Upper lobe of right lung (tissue), 1 donor: ENCODE measurements at regions not wholly inside any gene's neighbourhood (a gene's known extent, or its start where the extent isn't known, plus 50 kb on each side); places are given as distances from the start of the nearest gene placed in this dataset.
"Not testable (repeated sequence)": the region's sequence is repeated elsewhere in the genome, so short reads cannot be mapped to it uniquely, and the experiment has no call there.

Experiments
- ATAC-seq: fragments of 200-7000 bp; cut with Tn5 transposase; one replicate; pipeline ENCODE4 v1.9.1; 2020; ENCODE audit warnings: mild to moderate bottlenecking, moderate library complexity
- DNase-seq: peaks from one replicate; pipeline ENCODE4 v3.0.0-alpha.2; 2020
- H3K27ac ChIP-seq: fragments of 200-600 bp; one replicate; pipeline ENCODE4 v1.8.0; 2022
- H3K27me3 ChIP-seq: fragments of 200-600 bp; one replicate; pipeline ENCODE4 v1.8.0; 2022; ENCODE audit warnings: mild to moderate bottlenecking
- H3K36me3 ChIP-seq: fragments of 200-600 bp; one replicate; pipeline ENCODE4 v1.8.0; 2022
- H3K4me1 ChIP-seq: fragments of 200-600 bp; one replicate; pipeline ENCODE4 v1.8.0; 2022
- H3K4me3 ChIP-seq: fragments of 200-600 bp; one replicate; pipeline ENCODE4 v1.8.0; 2022; ENCODE audit warnings: mild to moderate bottlenecking
- H3K9me3 ChIP-seq: fragments of 200-600 bp; one replicate; pipeline ENCODE4 v1.8.0; 2022
- CTCF ChIP-seq: fragments of 200-600 bp; IDR thresholded peaks from one replicate; pipeline ENCODE4 v1.8.0; 2022; ENCODE audit warnings: antibody characterized with exemption
- intact Hi-C: fragments of 100-400 bp; cut with DNase I; formaldehyde crosslinking; loops from one replicate; pipeline ENCODE4 v1.11.0; 2022
- donor health status: DM: no; HTN: yes; CAD: no; lungs with severe emphysema.

DNA sequence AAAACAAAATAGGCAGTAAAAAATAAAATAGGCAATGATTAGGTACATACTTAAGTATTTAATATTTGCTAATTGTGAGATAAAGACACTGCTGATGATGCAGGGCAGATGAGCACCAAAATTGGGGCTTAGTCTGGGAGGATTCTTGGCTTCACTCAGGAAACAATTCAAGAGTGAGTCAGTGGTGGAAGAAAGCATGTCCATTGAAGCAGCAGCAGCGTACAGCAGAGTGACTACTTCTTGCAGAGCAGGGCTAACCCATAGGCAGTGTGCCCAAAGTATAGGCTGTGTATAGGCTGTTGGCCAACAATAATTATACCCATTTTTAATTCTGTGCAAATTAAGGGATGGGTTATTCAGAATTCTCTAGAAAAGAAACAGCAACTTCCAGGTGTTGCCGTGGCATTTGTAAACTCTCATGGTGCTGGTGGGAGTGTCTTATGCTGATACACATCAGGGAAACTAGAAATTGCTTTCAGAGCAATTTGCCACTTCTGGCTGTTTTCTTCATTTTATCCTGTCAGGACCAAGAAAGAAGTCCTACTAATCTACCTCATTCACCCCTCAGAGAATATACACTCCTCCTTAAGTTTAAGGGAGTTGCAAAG, 317.3 kb upstream of the NAALADL2 start:
- DNase-seq (no peak), ATAC-seq (no peak)
- Histone ChIP-seq H3K36me3 (no peaks in the 10 kb centered on the region), H3K4me1 (no peaks in the 10 kb centered on the region), H3K27ac (no peak overlapping the region), H3K4me3 (no peak overlapping the region), H3K9me3 (no peaks in the 10 kb centered on the region), H3K27me3 (no peaks in the 10 kb centered on the region)
- intact Hi-C loops = no loop called here
- no peak for TF ChIP-seq CTCF

DNA sequence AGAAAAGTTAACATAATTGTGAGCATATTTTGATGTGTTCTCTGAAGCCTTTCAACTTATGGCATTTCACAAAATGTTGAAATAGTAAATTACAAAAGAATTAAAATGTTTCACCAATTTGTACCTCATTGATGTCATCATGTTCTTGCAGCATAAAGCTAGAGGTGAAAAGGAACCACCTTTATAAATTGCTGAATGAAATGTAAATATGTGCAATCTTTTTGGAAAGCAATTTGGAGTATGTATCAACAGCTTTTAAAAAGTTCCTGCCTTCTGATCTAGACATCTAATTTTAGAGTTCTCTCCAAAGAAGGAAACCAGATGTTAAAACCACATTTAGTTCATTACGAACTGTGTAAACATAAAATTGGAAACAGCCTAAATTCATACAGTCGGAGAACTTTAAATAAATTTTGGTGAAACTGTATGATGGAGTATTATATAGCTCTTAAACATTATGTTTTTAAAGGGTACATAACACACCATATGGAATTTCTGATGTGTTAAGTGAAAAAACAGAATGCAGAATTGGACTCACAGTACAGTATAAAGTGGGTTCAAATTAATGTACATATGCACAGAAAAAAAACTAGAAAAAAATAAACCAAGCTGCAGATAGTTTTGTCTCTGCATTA, 311.2 kb upstream of the NAALADL2 start:
- Histone ChIP-seq H3K36me3 (no peaks in the 10 kb centered on the region), H3K4me3 (no peak overlapping the region), H3K9me3 (no peaks in the 10 kb centered on the region), H3K27me3 (no peaks in the 10 kb centered on the region), H3K4me1 (no peaks in the 10 kb centered on the region), H3K27ac (no peak overlapping the region)
- DNase-seq (no peak), ATAC-seq (no peak)
- intact Hi-C loops = no loop called here
- TF ChIP-seq CTCF = no peak

GRCh38 chr3:174548841-174549623, 310.1 kb upstream of the NAALADL2 start:
- Histone ChIP-seq H3K27me3 (no peaks in the 10 kb centered on the region), H3K36me3 (no peaks in the 10 kb centered on the region), H3K4me1 (no peaks in the 10 kb centered on the region), H3K27ac (no peak overlapping the region), H3K9me3 (no peaks in the 10 kb centered on the region), H3K4me3 (no peak overlapping the region)
- TF ChIP-seq CTCF = no peak
- DNase-seq = no peak
- intact Hi-C loops = no loop called here
- no peak for ATAC-seq

DNA sequence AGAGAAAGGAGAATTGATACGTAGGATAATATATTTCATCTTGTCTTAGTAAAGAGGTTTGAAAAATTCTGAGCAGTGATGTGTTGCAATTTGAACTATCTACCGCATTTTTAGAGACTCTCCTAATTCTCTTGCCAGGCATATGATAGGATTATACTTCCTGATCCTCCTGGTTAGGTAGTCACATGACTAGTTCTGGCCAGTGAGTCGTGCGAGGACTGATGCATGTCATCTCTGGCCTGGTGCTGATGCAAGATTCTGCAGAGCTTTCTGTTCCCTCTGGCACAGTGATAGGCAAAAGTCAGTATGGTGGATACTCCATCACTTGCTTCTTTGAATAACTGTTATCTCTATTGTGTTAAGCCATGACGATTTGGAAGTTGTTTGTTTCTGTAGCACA, 277.6 kb upstream of the NAALADL2 start:
- Histone ChIP-seq H3K27ac (no peak overlapping the region), H3K36me3 (no peaks in the 10 kb centered on the region), H3K27me3 (no peaks in the 10 kb centered on the region), H3K4me3 (no peak overlapping the region), H3K9me3 (no peaks in the 10 kb centered on the region), H3K4me1 (no peaks in the 10 kb centered on the region)
- DNase-seq (no peak), ATAC-seq (no peak)
- TF ChIP-seq CTCF = no peak
- intact Hi-C loops = no loop called here

DNA sequence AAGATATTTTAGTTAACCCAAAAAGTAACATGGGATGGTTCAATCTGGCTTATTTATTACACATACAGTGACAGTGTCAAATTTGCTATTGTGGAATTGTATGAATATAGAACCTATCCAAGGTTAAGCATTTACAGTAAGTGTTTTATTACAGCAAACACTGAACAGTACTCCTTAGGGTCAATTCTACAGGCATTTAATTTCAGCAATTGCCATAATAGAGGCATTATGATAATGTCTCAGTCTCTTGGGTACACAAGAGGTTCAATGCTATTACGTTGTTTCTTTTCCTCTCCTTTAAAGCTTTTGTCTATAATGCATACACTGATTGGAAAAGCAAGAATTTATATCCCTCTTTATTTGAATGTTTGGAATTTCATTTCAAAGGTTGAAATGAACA, 275.7 kb upstream of the NAALADL2 start:
- DNase-seq (no peak), ATAC-seq (no peak)
- H3K4me1 ChIP-seq = no peaks in the 10 kb centered on the region
- no peaks in the 10 kb centered on the region for H3K27me3 ChIP-seq
- no peaks in the 10 kb centered on the region for H3K9me3 ChIP-seq
- intact Hi-C loops = no loop called here
- H3K27ac ChIP-seq = no peak overlapping the region
- no peak for TF ChIP-seq CTCF
- no peak overlapping the region for H3K4me3 ChIP-seq
- no peaks in the 10 kb centered on the region for H3K36me3 ChIP-seq

DNA sequence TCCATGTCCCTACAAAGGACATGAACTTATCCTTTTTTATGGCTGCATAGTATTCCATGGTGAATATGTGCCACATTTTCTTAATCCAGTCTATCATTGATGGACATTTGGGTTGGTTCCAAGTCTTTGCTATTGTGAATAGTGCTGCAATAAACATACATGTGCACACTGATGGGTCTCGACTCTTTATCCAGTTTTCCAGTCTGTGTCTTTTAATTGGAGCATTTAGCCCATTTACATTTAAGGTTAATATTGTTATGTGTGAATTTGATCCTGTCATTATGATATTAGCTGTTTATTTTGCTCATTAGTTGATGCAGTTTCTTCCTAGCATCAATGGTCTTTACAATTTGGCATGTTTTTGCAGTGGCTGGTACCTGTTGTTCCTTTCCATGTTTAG, 272.0 kb upstream of the NAALADL2 start:
- H3K27ac ChIP-seq, DNase-seq, H3K4me3 ChIP-seq, intact Hi-C loops, H3K9me3 ChIP-seq, H3K36me3 ChIP-seq, H3K4me1 ChIP-seq, H3K27me3 ChIP-seq, ATAC-seq: not testable (repeated sequence)
